Osteocyte (in vitro differentiated cells): ENCODE measurements at regions not wholly inside any gene's neighbourhood (a gene's known extent, or its start where the extent isn't known, plus 50 kb on each side); places are given as distances from the start of the nearest gene placed in this dataset.

ENCODE experiments used
- DNase-seq: peaks from one replicate; pipeline ENCODE4 v3.0.0; 2021; ENCODE audit warnings: mixed read lengths; ENCODE audit not compliant: unreplicated experiment; ENCODE audit errors: extremely low spot score
- H3K27ac Mint-ChIP-seq: one replicate; pipeline ENCODE4 v1.8.0; 2021; ENCODE audit warnings: mild to moderate bottlenecking, mixed read lengths; ENCODE audit not compliant: unreplicated experiment
- H3K27me3 Mint-ChIP-seq: one replicate; pipeline ENCODE4 v1.8.0; 2021; ENCODE audit warnings: mixed read lengths; ENCODE audit not compliant: unreplicated experiment
- H3K36me3 Mint-ChIP-seq: one replicate; pipeline ENCODE4 v1.8.0; 2021; ENCODE audit warnings: mixed read lengths; ENCODE audit not compliant: unreplicated experiment
- H3K4me1 Mint-ChIP-seq: one replicate; pipeline ENCODE4 v1.8.0; 2021; ENCODE audit warnings: mixed read lengths; ENCODE audit not compliant: unreplicated experiment
- H3K4me3 Mint-ChIP-seq: one replicate; pipeline ENCODE4 v1.8.0; 2021; ENCODE audit warnings: mild to moderate bottlenecking, moderate library complexity, mixed read lengths; ENCODE audit not compliant: unreplicated experiment
- H3K9me3 Mint-ChIP-seq: one replicate; pipeline ENCODE4 v1.8.0; 2021; ENCODE audit warnings: mixed read lengths; ENCODE audit not compliant: unreplicated experiment
- CTCF ChIP-seq: fragments of 200-600 bp; sonication (generic); IDR thresholded peaks from 2 replicates; pipeline ENCODE4 v1.5.0; 2021; ENCODE audit warnings: antibody characterized with exemption, mild to moderate bottlenecking, moderate library complexity

DNA sequence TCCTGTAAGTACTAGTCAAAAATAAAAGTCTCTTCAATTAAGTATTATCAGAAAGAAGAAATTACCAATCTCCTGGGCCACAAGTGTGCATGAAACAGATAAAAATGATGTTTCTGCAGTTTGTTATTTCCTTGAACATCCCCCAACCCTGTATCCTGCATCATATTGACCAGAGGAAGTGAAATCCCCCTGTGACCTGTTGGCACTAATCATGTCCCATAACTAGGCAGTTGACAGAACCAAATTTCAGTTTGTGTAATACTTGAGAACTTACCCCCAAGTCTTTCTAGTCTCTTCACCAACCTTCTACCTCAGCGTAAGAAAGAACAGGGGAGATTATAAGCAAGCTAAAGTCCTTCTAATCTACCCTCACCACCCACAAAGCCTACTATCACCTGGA, 368.2 kb upstream of the PDE4D start:
- Mint-ChIP-seq H3K27me3 (peaks cover 6% of the 10 kb centered on the region), H3K27ac (no peak overlapping the region), H3K4me3 (no peak overlapping the region), H3K36me3 (no peaks in the 10 kb centered on the region), H3K4me1 (peaks cover 16% of the 10 kb centered on the region), H3K9me3 (no peaks in the 10 kb centered on the region)
- TF ChIP-seq CTCF = no peak
- DNase-seq = no peak

DNA sequence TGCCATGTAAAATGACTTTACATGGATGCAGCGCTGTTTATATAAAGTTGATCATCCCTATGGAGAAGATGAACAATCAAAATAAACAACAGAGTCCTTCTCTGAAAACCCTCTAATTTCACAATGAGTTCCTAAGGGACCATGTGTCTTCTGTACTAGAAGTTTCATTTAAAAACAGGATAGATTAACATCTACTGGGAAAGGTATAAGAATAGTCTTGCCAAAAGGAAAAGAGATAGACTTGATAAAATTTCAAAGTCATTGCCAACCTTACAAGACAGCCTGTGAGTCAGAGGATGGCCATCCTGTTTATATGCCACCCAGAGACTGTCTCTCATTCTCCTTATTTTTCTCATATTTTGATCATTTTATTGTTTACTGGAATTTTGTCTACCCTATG, 367.1 kb upstream of the PDE4D start:
- Mint-ChIP-seq H3K36me3 (no peaks in the 10 kb centered on the region), H3K27me3 (peaks cover 6% of the 10 kb centered on the region), H3K27ac (no peak overlapping the region), H3K9me3 (no peaks in the 10 kb centered on the region), H3K4me1 (peaks cover 19% of the 10 kb centered on the region), H3K4me3 (no peak overlapping the region)
- TF ChIP-seq CTCF = no peak
- DNase-seq = no peak

DNA sequence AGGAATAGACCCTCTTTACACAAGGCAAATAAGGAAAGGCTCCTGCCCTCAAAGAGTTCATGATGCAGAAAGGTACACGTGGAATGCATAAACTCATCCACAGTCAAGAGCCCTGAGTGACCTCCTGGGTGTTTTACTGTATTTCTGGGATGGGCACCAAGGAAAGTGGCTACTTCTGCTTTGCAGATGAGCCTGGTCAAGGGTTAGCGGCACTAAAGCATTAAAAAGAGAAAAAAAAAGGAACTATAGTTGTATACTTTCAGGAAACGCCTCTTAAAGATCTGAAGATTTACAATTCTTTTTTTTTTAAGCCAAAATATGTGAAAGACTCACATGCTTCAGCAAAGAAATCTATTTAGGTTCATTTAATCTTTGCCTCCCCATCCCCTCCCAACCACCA, 366.2 kb upstream of the PDE4D start:
- Mint-ChIP-seq H3K9me3 (no peaks in the 10 kb centered on the region), H3K4me1 (peaks cover 19% of the 10 kb centered on the region), H3K4me3 (no peak overlapping the region), H3K27me3 (peaks cover 6% of the 10 kb centered on the region), H3K36me3 (no peaks in the 10 kb centered on the region), H3K27ac (no peak overlapping the region)
- TF ChIP-seq CTCF = no peak
- no peak for DNase-seq

- peaks cover 27% of the 10 kb centered on the region for H3K4me1 Mint-ChIP-seq
- no peak for DNase-seq
- no peak overlapping the region for H3K4me3 Mint-ChIP-seq
- TF ChIP-seq CTCF = no peak
- no peaks in the 10 kb centered on the region for H3K9me3 Mint-ChIP-seq
- H3K27me3 Mint-ChIP-seq = peaks cover 6% of the 10 kb centered on the region
- H3K36me3 Mint-ChIP-seq = no peaks in the 10 kb centered on the region
- H3K27ac Mint-ChIP-seq = peak overlapping the region; percentile 1
These were observed 364.2 kb upstream of the PDE4D start for GRCh38 chr5:60257596-60258271.

GRCh38 chr5:60256546-60256945, 363.0 kb upstream of the PDE4D start:
- Mint-ChIP-seq H3K4me1 (peaks cover 32% of the 10 kb centered on the region), H3K27ac (no peak overlapping the region), H3K9me3 (no peaks in the 10 kb centered on the region), H3K4me3 (no peak overlapping the region), H3K36me3 (no peaks in the 10 kb centered on the region), H3K27me3 (peaks cover 6% of the 10 kb centered on the region)
- no peak for TF ChIP-seq CTCF
- no peak for DNase-seq
